Erythroblast (primary cell): ENCODE measurements at regions not wholly inside any gene's neighbourhood (a gene's known extent, or its start where the extent isn't known, plus 50 kb on each side); places are given as distances from the start of the nearest gene placed in this dataset.
"Not testable (repeated sequence)": the region's sequence is repeated elsewhere in the genome, so short reads cannot be mapped to it uniquely, and the experiment has no call there.

Experiments
- DNase-seq, 2 experiments: peaks; one replicate each; lab custom pipeline; 2025; lab: John Stamatoyannopoulos, UW
- GATA1 ChIP-seq: IDR thresholded peaks from 2 replicates; pipeline ENCODE4 v1.6.1; 2011; ENCODE audit warnings: low read depth, mild to moderate bottlenecking, control low read depth, low read length, moderate library complexity
- POLR2A ChIP-seq: IDR thresholded peaks from 2 replicates; pipeline ENCODE4 v1.6.1; 2011; ENCODE audit warnings: mild to moderate bottlenecking, low read length

DNA sequence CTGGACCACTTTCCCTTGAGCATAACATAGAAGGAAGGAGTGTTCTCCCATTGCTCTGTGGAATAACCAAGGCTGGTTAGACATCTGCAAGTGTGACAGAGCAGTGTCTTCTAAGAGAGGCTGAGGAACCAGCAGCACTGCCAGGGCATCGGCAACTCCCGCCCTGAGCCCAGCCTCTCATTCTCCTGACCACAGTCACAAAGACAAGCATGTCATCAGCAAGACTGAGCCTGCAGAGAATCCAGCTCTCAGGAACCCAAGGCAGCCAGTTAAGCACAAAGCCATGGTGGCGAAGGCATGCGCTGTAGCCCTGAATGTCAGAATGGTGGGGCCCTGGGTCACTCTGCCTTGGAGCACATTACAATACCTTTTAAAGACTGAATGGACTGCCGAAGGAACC lies 253.9 kb downstream of the AGTPBP1 start:
- DNase-seq: no peak
- TF ChIP-seq POLR2A: no peak
- TF ChIP-seq GATA1: no peak

DNA sequence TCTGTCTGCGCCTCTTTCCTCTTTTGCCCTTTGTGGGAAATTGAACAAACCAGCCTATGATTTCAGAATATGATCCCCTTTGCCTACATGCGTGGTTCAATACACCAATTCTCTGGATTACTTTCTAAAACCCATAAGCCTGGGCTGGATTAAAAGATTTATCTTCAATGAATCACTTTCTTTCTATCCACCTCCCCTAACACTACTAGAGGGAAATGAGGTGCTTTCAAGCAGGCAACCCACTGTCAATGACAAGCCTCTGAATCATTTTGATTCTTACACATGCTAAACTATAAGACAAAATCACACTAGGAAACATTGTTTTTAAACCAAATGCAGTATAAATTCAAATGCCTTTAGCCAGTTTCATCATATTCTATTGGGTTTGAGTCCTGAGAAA lies 257.5 kb downstream of the AGTPBP1 start:
- DNase-seq: no peak
- TF ChIP-seq GATA1 (no peak), POLR2A (no peak)

DNA sequence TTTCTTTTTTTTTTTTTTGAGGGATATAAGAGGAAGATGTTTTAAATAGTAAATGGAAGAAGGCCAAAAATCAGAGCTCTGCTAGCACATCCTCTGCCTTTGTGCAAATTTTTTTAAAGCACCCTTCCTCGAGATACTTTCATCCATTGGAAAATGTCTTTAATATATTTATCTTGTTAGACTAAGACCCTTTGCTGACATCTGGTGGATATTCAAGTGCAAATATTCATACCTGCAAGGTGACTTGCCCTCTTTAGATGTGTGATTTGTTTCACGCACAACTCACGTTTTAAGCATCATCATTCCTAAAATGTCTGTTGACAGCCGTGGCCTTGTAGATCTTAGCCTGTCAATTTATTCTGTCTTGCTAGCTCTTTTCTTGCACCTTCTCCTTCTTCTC lies 258.5 kb downstream of the AGTPBP1 start:
- TF ChIP-seq GATA1: no peak
- TF ChIP-seq POLR2A: no peak

DNA sequence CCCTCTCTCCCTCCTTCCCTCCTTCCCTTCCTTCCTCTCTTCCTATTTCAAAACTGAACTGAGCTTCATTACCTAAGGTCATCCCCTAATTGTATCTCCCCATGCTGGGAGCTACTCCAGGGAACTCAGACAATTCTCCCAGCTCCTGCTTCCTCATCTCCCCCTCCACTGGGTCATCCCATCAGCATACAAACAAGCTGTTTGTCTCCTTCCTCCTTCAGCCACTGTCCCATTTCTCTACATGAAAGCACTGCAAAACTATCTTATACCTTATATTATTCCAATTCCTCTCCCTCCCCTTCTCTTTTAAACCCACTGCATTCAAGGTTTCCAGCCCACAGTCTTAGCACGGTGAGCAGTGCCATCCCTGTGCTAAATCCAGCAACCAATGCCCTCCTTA lies 262.4 kb downstream of the AGTPBP1 start:
- TF ChIP-seq GATA1 (no peak), POLR2A (no peak)
- no peak for DNase-seq

More for the DNA sequence above, 258.5 kb downstream of the AGTPBP1 start:
- DNase-seq: no peak

DNA sequence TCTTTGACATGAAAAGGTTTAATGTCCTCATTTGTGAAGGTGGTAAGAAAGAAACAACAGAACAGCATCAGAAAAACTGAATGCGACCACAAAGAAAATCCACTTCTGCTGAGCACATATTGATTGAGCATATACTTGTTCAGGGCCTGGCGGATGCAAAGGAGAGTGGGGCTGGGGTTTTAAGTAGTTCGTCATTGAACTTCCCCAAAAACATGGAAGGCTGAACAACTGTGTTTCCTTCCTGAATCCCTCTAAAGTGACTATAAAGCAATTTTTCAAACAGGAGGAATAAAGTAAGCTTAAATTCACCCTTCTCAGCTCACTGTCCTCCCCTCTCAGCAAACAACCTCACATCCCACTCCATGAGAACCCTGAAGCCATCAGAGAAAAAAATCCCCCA lies 262.9 kb downstream of the AGTPBP1 start:
- TF ChIP-seq POLR2A (no peak), GATA1 (no peak)
- no peak for DNase-seq

DNA sequence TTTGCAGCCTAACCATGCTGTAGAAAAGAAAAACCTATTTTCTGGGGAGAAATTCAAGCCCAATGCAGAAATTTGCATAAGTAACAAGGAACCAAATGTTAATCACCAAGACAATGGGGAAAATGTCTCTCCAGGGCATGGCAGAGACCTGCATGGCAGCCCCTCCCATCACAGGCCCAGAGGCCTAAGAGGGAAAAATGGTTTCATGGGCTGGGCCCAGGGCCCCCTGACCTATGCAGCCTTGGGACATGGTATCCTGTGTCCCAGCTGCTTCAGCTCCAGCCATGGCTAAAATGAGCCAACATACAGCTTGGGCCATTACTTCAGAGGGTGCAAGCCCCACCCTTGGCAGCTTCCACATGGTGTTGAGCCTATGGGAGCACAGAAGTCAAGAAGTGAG lies 266.9 kb downstream of the AGTPBP1 start:
- not testable (repeated sequence) for DNase-seq

DNA sequence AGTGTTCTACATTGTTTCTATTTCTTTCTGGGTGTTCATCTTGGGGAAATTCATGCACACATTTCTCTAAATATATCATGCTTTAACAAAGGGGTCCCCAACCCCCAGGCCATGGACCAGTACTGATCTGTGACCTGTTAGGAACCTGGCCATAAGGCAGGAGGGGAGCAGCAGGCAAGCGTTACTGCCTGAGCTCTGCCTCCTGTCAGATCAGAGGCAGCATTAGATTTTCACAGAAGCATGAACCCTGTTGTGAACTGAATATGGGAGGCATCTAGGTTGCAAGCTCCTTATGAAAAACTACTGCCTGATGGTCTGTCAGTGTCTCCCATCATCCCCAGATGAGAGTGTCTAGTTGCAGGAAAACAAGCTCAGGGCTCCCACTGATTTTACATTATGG lies 270.0 kb downstream of the AGTPBP1 start:
- TF ChIP-seq GATA1: no peak
- TF ChIP-seq POLR2A: no peak
- DNase-seq: no peak

DNA sequence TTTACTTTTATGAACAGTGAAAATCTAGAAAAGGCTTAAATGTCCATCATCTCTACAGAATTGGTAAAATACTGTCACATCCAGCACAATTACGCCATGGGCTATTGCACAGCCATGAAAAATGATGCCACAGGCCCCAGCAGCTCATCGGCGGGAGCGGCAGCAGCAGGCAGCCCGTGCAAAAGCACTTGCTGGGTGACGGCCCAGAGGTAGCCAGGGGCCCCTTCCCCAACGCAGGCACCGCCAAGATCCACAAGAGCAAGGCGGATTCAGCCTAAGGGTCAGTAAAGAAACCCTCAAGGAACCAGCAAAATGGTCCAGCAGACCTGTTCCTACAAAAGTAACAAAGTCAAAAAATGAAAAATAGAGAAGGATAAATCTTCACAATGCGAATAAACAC lies 272.7 kb downstream of the AGTPBP1 start:
- no peak for DNase-seq
- TF ChIP-seq GATA1: no peak
- no peak for TF ChIP-seq POLR2A

DNA sequence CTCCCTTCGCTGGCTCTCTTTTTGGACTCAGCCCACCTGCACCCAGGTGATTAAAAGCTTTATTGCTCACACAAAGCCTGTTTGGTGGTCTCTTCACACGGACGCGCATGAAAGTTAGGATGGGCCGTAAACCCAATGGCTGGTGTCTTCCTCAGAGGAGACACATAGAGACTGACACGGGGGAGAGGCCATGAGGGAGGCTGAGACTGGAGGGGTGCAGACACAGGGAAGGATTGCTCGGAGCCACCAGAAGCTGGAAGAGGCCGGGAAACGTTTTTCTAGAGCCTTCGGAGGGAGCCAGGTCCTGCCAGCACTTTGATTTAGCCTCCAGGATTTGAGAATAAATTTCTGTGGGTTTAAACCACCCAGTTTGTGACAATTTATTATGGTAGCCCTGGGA lies 274.9 kb downstream of the AGTPBP1 start:
- no peak for TF ChIP-seq POLR2A
- no peak for TF ChIP-seq GATA1
- DNase-seq: no peak

DNA sequence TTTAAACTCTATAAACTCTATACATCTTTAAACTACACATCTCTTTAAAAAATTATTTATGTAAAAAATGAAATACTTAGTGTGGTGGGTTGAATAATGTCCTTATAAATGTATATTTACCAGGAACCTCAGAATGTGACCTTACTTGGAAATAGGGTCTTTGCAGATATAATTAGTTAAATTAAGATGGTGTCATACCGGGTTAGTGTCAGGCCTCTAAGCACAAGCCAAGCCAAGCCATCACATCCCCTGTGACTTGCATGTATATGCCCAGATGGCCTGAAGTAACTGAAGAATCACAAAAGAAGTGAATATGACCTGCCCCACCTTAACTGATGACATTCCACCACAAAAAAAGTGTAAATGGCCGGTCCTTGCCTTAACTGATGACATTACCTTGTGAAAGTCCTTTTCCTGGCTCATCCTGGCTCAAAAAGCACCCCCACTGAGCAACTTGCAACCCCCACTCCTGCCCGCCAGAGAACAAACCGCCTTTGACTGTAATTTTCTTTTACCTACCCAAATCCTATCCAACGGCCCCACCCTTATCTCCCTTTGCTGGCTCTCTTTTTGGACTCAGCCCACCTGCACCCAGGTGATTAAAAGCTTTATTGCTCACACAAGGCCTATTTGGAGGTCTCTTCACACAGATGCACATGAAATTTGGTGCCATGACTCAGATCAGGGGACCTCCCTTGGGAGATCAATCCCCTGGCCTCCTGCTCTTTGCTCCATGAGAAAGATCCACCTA lies 283.5 kb downstream of the AGTPBP1 start:
- not testable (repeated sequence) for DNase-seq

DNA sequence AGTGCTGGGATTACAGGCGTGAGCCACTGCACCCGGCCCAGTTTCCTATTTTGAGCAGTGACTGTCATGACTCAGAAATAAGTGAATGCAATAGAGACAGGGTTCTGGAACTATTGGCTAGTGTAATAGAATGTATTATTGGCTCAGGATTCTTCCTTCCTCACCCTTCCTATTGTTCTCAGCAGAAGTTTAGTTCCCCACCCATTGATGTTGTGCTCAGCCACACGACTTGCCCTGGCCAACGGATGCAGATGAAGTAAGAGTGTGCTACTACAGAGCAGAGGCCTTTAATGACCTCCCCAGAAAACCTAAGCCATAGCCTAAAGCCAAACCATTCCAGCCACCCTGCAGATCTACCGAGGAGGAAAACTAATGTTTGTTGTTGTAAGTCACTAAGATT lies 287.9 kb downstream of the AGTPBP1 start:
- TF ChIP-seq POLR2A: no peak
- TF ChIP-seq GATA1: no peak
- DNase-seq: no peak

DNA sequence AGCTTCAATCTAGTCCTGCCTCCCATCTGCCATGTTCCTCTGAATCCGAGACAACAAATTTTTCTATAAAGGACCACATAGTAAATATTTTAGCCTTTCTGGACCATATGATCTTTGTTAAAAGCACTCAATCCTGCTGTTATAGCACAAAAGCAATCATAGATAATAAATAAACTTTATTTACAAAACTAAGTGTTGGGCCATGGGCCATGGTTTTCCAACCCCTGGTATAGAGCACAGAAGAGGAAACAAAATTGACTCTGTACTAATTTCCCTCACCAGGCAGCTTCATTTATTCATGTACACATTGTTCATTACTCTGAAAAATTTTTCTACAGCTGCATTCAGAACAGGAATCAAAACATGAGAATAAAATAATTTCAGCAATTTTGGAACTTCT lies 288.9 kb downstream of the AGTPBP1 start:
- no peak for TF ChIP-seq GATA1
- TF ChIP-seq POLR2A: no peak

DNA sequence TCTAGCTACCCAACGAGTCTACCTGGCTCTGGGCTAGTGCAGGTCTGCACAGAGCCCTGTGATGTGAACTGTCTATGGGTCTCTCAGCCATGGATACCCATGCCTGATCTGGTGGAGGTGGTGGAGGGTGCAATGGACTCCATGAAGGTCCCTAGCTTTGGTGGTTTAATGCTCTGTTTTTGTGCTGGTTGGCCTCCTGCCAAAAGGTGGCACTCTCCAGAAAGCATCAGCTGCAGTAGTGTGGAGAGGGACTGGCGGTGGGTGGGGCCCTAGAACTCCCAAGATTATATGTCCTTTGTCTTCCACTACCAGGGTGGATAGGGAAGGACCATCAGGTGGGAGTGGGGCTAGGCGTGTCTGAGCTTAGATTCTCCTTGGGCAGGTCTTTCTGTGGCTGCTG lies 290.1 kb downstream of the AGTPBP1 start:
- no peak for TF ChIP-seq GATA1
- no peak for TF ChIP-seq POLR2A
- no peak for DNase-seq

More for the DNA sequence above, 288.9 kb downstream of the AGTPBP1 start:
- DNase-seq: no peak

DNA sequence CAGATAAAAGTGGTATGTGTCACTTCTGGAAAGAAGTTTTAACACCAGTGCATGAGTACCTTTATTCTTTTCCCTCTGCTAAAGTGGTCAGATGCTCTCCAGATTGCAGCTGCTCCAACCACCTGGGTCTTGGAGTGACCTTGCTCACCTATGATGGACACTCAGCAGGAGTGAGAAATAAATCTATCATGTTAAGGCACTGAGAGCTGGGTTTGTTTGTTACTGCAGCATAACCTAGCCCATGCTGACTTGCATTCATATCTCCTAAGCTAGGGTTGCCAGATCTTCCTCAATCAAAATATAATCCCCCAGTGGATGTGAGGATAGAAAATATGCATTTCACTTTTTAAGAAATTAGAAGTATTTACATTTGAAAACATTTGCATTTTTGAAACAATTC lies 295.9 kb downstream of the AGTPBP1 start:
- DNase-seq: no peak
- TF ChIP-seq POLR2A (no peak), GATA1 (no peak)

DNA sequence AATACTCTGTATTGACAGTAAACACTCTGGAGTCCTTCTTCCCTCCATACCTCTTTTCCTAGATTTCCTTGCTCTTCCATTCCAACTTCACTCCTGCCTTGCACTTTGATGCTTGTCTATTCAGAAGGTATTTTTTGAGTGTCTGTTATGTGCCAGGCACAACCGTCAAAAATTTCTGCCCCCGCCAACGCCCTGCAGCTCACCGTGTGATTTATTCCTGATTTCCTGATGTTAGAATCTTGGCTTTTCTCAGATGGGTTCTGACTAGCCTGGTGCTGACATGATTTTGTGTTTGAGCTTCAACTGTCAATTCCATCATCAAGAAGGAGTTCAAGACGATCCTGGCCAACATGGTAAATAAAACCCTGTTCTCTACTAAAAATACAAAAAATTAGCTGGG lies 297.5 kb downstream of the AGTPBP1 start:
- DNase-seq: no peak
- TF ChIP-seq POLR2A (no peak), GATA1 (no peak)
